Sigmoid colon (tissue), 6 donors: ENCODE measurements at regions not wholly inside any gene's neighbourhood (a gene's known extent, or its start where the extent isn't known, plus 50 kb on each side); places are given as distances from the start of the nearest gene placed in this dataset.

ENCODE experiments used
- DNase-seq: peaks from one replicate; pipeline ENCODE4 v3.0.0-alpha.2; 2019
- H3K27ac ChIP-seq, 4 donors: fragments of 200-600 bp; sonication (generic); one replicate each; pipeline ENCODE4 v1.5.1; 2016 to 2019; ENCODE audit warnings: mild to moderate bottlenecking in 1 of 4
- H3K27me3 ChIP-seq, 3 donors: fragments of 200-600 bp; sonication (generic); one replicate each; pipeline ENCODE4 v1.5.1; 2019; ENCODE audit warnings: mild to moderate bottlenecking in 1 of 3
- H3K36me3 ChIP-seq, 4 donors: fragments of 200-600 bp; sonication (generic); one replicate each; pipeline ENCODE4 v1.5.1; 2016 to 2019
- H3K4me1 ChIP-seq, 4 donors: fragments of 200-600 bp; sonication (generic); one replicate each; pipeline ENCODE4 v1.5.1; 2017 to 2019
- H3K4me3 ChIP-seq, 4 donors: fragments of 200-600 bp; sonication (generic); one replicate each; pipeline ENCODE4 v1.5.1; 2017 to 2019; ENCODE audit warnings: mild to moderate bottlenecking in 2 of 4, moderate library complexity in 1 of 4
- H3K9me3 ChIP-seq, 4 donors: fragments of 200-600 bp in 3 of 4; sonication (generic) in 3 of 4; one replicate each; pipeline versions ENCODE4 v1.5.1 to v1.6.1; 2013 to 2019
- EP300 ChIP-seq, 4 donors: sonication (generic); formaldehyde crosslinking; IDR thresholded peaks; one replicate each; pipeline ENCODE4 v1.6.1; 2017; ENCODE audit warnings: antibody characterized with exemption in 4 of 4
- POLR2A ChIP-seq, 2 donors: fragments of 450-650 bp; IDR thresholded peaks; one replicate each; pipeline ENCODE4 v1.6.1; 2016; ENCODE audit warnings: antibody characterized with exemption in 2 of 2, mild to moderate bottlenecking in 2 of 2, moderate library complexity in 2 of 2
- POLR2AphosphoS5 ChIP-seq, 4 donors: sonication (generic); formaldehyde crosslinking; IDR thresholded peaks; one replicate each; pipeline ENCODE4 v1.6.1; 2017; ENCODE audit warnings: antibody characterized with exemption in 4 of 4
- WGBS, 2 donors: extraction: QIAGEN DNeasy Blood & Tissue Kit; methylation state at CpG; one replicate each; pipeline ENCODE4 v1.1.7; 2013; 5-methylcytosine and 5-hydroxymethylcytosine counted together
- intact Hi-C: fragments of 100-400 bp; cut with DNase I; formaldehyde crosslinking; loops from one replicate; pipeline ENCODE4 v1.15.1; 2023
- TF ChIP-seq, protein P1 (sequence below), 4 experiments: fragments of 450-650 bp in 3 of 4; fragments of 200-600 bp in 1 of 4; IDR thresholded peaks; one replicate each; pipeline ENCODE4 v1.5.1; 2016 to 2019; ENCODE audit warnings: antibody characterized with exemption in 4 of 4, mild to moderate bottlenecking in 3 of 4, moderate library complexity in 2 of 4
- donor health status: healthy with polysubstance abuse.
- donor health status: healthy.

GRCh38 chr7:46886669-46887374 is 695.1 kb downstream of the TNS3 start:
- TF ChIP-seq, protein P1, sequence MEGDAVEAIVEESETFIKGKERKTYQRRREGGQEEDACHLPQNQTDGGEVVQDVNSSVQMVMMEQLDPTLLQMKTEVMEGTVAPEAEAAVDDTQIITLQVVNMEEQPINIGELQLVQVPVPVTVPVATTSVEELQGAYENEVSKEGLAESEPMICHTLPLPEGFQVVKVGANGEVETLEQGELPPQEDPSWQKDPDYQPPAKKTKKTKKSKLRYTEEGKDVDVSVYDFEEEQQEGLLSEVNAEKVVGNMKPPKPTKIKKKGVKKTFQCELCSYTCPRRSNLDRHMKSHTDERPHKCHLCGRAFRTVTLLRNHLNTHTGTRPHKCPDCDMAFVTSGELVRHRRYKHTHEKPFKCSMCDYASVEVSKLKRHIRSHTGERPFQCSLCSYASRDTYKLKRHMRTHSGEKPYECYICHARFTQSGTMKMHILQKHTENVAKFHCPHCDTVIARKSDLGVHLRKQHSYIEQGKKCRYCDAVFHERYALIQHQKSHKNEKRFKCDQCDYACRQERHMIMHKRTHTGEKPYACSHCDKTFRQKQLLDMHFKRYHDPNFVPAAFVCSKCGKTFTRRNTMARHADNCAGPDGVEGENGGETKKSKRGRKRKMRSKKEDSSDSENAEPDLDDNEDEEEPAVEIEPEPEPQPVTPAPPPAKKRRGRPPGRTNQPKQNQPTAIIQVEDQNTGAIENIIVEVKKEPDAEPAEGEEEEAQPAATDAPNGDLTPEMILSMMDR (IDR thresholded peaks at IDR 0.05): no peak
- TF ChIP-seq POLR2AphosphoS5 (IDR thresholded peaks at IDR 0.05): no peak
- no peak for TF ChIP-seq EP300 (IDR thresholded peaks at IDR 0.05)
- TF ChIP-seq POLR2A (IDR thresholded peaks at IDR 0.05): no peak
- Histone ChIP-seq H3K4me3 (no peak overlapping the region), H3K9me3 (peaks cover 0 to 8% (median 0%) of the 10 kb centered on the region in 4 donors), H3K36me3 (no peaks in the 10 kb centered on the region), H3K27ac (no peak overlapping the region), H3K27me3 (no peaks in the 10 kb centered on the region), H3K4me1 (no peaks in the 10 kb centered on the region)
- no peak for DNase-seq
- intact Hi-C loops: no loop called here
- 70 to 82% methylated on average over 8 of the region's 8 CpGs for WGBS, 2 donors

GRCh38 chr7:46885167-46885566 is 696.7 kb downstream of the TNS3 start:
- no peak overlapping the region for H3K27ac ChIP-seq
- H3K27me3 ChIP-seq: no peaks in the 10 kb centered on the region
- WGBS, 2 donors: 14 to 53% methylated on average over 5 of the region's 5 CpGs
- intact Hi-C loops: no loop called here
- no peaks in the 10 kb centered on the region for H3K36me3 ChIP-seq
- peaks cover 0 to 8% (median 0%) of the 10 kb centered on the region in 4 donors for H3K9me3 ChIP-seq
- TF ChIP-seq EP300 (IDR thresholded peaks at IDR 0.05): no peak
- TF ChIP-seq, protein P1 (IDR thresholded peaks at IDR 0.05): no peak
- TF ChIP-seq POLR2A (IDR thresholded peaks at IDR 0.05): no peak
- TF ChIP-seq POLR2AphosphoS5 (IDR thresholded peaks at IDR 0.05): no peak
- no peak overlapping the region for H3K4me3 ChIP-seq
- H3K4me1 ChIP-seq: no peaks in the 10 kb centered on the region
- no peak for DNase-seq

DNA sequence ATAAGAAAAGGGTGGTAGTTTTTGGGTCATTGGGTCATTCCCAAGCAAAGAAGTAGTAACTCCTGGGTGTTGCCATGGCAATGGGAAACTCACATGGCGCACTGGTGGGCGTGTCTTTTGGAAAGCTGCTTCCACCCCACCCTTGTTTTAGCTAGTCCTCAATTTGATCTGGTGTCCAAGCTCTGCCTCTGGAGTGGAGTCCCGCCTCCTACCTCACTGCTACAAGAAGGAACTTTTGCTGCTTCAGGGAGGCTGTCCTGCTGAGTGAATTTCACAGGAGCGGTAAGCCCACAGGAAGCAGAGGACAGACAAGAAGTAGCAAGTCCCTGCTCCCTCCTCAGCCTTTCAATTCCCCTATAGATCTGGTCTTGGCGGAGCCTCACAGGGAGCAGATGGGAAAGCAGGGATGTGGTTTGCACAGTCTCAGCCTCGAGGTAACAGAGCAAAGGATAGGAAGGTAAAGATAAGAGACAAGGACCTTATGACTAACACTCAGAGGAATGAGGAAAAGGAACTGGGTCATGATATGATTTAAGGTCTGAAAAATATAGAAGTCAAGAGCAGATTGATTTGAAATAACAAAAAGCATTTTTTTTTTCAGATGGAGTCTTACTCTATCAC is 700.3 kb downstream of the TNS3 start:
- no peaks in the 10 kb centered on the region for H3K36me3 ChIP-seq
- no peak for DNase-seq
- H3K9me3 ChIP-seq: no peaks in the 10 kb centered on the region
- no peak overlapping the region for H3K27ac ChIP-seq
- intact Hi-C loops: no loop called here
- no peaks in the 10 kb centered on the region for H3K27me3 ChIP-seq
- H3K4me1 ChIP-seq: no peaks in the 10 kb centered on the region
- no peak overlapping the region for H3K4me3 ChIP-seq
- WGBS, 2 donors: 74 to 81% methylated on average over 6 of the region's 6 CpGs
- no peak for TF ChIP-seq POLR2A (IDR thresholded peaks at IDR 0.05)
- TF ChIP-seq EP300 (IDR thresholded peaks at IDR 0.05): no peak
- TF ChIP-seq, protein P1 (IDR thresholded peaks at IDR 0.05): no peak

GRCh38 chr7:46880508-46881196 is 701.3 kb downstream of the TNS3 start:
- intact Hi-C loops: no loop called here
- H3K4me3 ChIP-seq: no peak overlapping the region
- H3K27me3 ChIP-seq: no peaks in the 10 kb centered on the region
- no peaks in the 10 kb centered on the region for H3K9me3 ChIP-seq
- DNase-seq: no peak
- H3K27ac ChIP-seq: no peak overlapping the region
- H3K4me1 ChIP-seq: no peaks in the 10 kb centered on the region
- no peaks in the 10 kb centered on the region for H3K36me3 ChIP-seq
- no peak for TF ChIP-seq POLR2A (IDR thresholded peaks at IDR 0.05)
- no peak for TF ChIP-seq EP300 (IDR thresholded peaks at IDR 0.05)
- TF ChIP-seq POLR2AphosphoS5 (IDR thresholded peaks at IDR 0.05): no peak
- TF ChIP-seq, protein P1 (IDR thresholded peaks at IDR 0.05): no peak
- 61 to 70% methylated on average over 7 of the region's 7 CpGs for WGBS, 2 donors
